HEK293T (cell line): ENCODE measurements at regions not wholly inside any gene's neighbourhood (a gene's known extent, or its start where the extent isn't known, plus 50 kb on each side); places are given as distances from the start of the nearest gene placed in this dataset.

Experiments
- BHLHE40 ChIP-seq: fragments of 450-650 bp; IDR thresholded peaks from 2 replicates; pipeline ENCODE4 v1.6.1; 2016; ENCODE audit warnings: mild to moderate bottlenecking, moderate library complexity, borderline replicate concordance
- CTBP1 ChIP-seq: fragments of 450-650 bp; IDR thresholded peaks from 2 replicates; pipeline ENCODE4 v1.6.1; 2016; ENCODE audit warnings: borderline replicate concordance
- FOXA1 ChIP-seq: fragments of 450-650 bp; IDR thresholded peaks from 2 replicates; pipeline ENCODE4 v1.6.1; 2016; ENCODE audit warnings: mild to moderate bottlenecking
- HDGF ChIP-seq: fragments of 450-650 bp; IDR thresholded peaks from 2 replicates; pipeline ENCODE4 v1.6.1; 2017; ENCODE audit warnings: antibody characterized with exemption, borderline replicate concordance
- SP1 ChIP-seq: fragments of 450-650 bp; IDR thresholded peaks from 2 replicates; pipeline ENCODE4 v1.6.1; 2017
- SUZ12 ChIP-seq: fragments of 450-650 bp; IDR thresholded peaks from 2 replicates; pipeline ENCODE4 v1.6.1; 2016; ENCODE audit warnings: mild to moderate bottlenecking

GRCh38 chr3:81375921-81376320 is 385.5 kb downstream of the GBE1 start:
- TF ChIP-seq HDGF = no peak
- no peak for TF ChIP-seq FOXA1
- no peak for TF ChIP-seq BHLHE40
- no peak for TF ChIP-seq SUZ12
- TF ChIP-seq CTBP1 = no peak
- no peak for TF ChIP-seq SP1
